Dedifferentiated amniotic fluid mesenchymal stem cell (primary cell): ENCODE measurements at regions not wholly inside any gene's neighbourhood (a gene's known extent, or its start where the extent isn't known, plus 50 kb on each side); places are given as distances from the start of the nearest gene placed in this dataset.
"Not testable (repeated sequence)": the region's sequence is repeated elsewhere in the genome, so short reads cannot be mapped to it uniquely, and the experiment has no call there.

Source experiments
- DNase-seq: peaks from one replicate; pipeline ENCODE4 v3.0.0-alpha.2; 2016; ENCODE audit errors: extremely low spot score

DNA sequence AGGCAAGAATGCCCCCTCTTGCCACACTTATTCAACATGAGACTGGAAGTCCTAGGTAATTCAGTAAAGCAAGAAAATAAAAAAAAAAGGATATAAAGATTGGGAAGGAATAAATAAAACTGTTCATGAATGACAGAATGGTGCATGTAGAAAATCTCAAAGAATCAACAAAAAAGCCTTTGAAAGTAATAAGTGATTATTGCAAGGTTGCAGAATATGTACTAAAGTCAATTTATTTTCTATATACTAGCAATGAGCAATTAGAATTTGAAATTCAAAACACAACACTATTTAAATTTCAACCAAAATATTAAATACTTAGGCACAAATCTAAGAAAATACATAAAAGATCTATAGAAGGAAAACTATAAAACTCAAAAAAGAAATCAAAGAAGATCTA lies 58.6 kb downstream of the MAGEA10 start:
- DNase-seq: no peak

DNA sequence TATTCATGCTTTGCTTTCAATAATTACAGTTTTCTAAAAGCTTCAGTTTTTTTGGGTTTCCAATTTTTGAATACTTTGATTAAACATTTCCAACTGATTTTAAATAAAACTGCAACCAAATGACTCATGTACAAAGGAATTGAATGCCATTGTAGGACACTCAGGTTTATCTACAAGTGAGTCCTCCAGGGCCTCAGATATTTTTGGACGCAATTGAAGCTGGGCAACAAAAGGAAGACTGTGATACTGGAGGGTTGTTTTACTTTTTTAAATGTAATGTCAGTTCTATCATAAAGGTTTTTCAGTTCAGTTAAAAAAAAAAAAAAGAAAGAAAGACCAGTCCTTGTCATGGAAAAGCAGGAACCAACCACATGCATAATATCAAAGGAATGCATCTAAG lies 64.2 kb downstream of the MAGEA10 start:
- no peak for DNase-seq

DNA sequence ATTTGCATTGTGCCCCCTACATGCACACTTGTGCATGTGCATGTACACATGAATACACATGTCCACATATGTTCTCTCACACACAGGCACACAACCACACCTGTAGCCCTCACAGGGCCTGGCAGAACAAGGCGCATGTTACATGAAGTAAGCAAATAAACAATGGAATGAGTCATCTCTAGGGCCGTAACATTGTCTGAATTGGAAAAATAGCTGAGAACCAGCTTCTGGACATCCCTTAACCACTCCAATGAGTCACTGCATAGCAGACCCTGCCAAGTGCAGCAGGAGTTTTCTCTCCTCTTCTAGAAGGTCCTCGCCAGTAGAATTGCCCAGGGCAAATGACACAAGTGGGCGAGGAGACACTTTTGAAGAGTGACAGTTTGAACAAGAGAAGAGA lies 66.1 kb downstream of the MAGEA10 start:
- DNase-seq: peak; percentile 67

DNA sequence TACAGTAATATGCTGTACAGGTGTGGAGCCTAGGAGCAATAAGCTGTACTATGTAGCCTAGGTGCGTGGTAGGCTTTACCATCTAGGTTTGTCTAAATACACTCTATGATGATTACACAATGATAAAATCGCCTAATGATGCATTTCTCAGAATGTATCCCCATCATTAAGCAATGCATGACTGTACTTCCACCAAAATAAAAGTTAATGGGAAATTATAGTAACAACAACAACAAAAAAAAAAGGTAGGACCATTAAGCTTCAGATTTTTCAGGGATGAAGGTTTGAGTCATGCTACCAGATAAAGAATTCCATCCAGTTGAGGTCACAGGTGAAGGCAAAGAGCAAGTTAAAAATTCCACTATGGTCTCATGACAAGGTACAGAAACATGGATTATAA lies 68.2 kb downstream of the MAGEA10 start:
- no peak for DNase-seq

DNA sequence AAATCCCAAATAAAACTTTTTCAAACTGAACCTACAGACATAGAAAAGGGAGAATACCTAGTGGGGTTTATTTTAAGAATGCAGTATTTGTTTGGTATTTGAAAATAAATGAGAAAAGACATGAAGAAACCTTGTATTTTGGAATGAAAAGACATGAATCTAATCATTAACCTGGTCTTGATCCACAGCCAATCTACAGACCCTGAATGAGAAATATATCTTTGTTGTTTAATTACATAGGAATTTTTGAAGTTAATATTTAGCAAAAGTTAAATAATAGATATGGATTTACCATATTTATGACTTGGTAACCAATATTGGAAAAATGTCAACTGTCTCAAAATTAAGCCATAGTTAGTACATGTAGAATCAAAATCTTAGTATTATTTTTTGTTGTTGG lies 76.8 kb downstream of the MAGEA10 start:
- no peak for DNase-seq

DNA sequence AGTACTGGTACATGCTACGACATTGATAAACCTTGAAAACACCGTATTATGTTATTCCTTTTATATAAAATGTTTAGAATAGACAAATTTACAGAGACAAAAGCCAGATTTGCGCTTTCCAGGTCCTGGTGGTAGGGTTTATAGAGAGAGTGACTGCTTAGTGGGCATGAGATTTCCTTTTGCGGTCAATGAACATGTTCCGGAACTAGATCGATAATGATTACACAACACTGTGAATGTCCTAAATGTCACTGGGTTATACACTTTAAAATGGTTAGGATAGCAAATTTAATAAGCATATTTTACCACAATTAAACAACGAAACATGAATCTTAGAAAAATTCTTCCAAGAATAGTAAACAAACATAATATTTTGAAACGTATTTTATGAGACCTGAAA lies 77.3 kb downstream of the MAGEA10 start:
- no peak for DNase-seq

DNA sequence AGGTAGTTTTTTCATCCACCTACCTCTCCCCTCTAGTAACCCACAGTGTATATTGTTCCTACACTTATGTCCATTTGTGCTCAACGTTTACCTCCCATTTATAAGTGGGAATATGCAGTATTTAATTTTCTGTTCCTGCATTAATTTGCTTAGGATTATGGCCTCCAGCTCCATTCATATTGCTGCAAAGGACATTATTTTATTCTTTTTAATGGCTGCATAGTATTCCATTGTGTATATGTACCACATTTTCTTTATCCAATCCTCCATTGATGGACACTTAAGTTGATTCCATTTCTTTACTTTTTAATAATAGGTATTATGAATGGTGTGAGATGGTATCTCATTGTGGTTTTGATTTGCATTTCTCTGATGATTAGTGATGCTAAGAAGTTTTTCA lies 76.1 kb upstream of the GABRE start:
- not testable (repeated sequence) for DNase-seq

DNA sequence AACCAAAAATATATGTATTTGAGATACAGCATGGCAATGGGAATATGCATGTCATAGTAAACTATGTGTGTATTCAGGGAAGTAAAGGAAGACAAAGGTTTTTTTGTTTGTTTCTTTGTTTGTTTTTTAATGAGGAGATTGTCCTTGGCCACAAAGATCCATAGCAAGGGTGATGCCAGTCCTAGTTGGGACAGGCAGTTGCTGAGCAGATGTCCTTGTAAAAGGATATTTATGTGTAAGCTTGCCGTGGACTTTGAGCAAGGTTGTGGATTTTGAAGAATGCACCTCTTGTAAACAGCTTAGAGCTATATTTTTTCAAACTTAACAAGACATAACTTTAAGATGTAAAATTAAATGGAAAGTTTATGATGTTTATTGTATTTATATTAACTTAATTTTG lies 69.9 kb upstream of the GABRE start:
- DNase-seq: no peak

DNA sequence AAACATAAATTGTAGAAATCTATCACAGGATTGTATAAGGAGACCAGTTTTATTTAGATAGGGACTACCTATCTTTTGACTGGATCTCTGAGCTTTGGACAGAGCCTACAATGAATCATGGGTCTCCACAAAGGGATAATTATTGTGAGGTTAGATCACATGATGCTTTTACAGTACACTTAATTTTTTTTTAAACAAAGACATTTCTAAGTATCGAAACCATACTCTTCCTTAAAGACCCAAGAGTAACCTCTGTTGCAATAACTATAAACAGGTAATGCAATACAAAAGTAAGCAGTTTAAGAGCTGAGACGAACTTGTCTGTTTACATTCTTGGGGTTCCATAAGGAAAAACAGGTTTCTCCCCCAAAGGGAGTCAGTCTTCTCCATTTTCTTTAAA lies 64.3 kb upstream of the GABRE start:
- no peak for DNase-seq

DNA sequence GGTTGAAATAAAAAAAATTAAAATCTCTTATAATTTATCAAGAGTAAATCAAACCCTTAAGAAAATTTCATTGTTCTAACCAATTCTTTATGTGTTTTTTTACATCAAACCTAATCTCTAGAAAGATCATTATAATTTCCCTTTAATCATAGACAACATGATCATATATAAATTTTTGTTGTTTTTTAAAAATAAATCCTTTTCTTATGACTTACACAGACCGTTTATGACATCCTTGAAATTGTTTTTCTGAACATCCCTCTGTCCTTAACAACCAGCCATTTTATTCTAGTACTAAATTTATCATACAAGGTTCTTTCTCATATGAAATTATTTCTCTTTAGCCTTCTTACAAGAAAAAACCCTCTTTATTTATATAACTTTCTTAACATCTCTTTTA lies 62.7 kb upstream of the GABRE start:
- DNase-seq: no peak

DNA sequence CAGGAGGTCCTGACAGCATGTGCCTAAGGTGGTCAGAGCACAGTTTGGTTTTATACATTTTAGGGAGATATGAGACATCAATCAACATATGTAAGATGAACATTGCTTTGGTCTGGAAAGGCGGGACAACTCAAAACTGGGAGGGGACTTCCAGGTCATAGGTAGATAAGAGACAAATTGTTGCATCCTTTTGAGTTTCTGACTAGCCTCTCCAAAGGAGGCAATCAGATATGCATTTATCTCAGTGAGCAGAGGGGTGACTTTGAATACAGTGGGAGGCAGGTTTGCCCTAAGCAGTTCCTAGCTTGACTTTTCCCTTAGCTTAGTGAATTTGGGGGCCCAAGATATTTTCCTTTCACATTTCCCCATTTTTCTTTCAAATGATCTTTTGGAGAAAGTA lies 56.9 kb upstream of the GABRE start:
- DNase-seq: not testable (repeated sequence)

DNA sequence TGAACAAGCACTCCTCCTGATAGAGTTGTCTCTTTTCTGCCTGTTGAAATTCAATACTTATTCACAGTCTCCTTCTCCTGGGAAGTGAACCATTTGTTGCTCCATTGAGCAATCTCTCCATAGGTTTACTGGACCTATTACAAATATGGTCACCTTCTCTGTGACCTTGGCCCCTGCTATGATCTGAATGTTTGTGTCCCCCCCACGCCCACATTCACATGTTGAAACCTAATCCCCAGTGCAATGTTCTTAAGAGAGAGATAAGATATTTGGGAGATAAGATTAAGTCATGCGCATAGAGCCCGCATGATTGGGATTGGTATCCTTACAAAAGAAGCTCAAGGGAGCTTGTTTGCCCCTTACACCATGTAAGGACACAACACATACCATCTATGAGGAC lies 54.1 kb upstream of the GABRE start:
- DNase-seq: no peak

DNA sequence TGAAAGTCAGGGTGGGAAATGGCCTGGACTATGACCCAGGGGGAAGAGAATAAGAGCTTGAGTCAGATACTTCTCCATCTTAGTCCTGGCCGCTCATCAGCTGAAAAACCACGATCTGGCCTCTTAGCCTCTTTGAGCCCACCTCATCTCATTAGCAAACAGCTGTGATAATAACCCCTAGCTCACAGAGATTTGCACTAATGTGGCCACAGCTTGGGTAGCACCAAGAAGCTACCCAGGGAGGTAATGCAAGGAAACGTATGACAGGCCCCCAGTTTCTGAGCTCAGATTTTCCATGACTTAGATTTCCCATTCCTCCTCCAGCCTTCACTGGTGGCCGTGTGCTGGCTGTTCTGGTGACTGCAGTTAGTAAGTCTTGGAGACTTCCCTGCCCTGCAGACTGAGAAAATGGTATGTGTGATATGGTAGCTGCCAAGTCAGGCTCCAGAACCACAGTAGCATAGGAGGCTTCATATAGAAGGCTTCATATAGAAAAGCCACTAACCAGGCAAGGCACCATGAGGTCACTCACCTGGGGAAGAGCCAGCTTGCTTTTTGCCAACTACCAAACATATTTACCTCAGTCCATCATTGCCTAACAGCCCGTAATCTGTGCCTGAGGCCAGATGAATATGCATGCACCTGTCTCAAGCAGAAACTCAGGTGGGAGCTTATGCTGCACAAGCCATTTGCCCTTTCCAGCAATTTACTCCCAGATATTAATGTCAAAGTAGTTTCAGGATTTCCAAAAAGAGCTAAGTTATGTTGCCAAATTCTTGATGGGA lies 51.4 kb upstream of the GABRE start:
- no peak for DNase-seq

DNA sequence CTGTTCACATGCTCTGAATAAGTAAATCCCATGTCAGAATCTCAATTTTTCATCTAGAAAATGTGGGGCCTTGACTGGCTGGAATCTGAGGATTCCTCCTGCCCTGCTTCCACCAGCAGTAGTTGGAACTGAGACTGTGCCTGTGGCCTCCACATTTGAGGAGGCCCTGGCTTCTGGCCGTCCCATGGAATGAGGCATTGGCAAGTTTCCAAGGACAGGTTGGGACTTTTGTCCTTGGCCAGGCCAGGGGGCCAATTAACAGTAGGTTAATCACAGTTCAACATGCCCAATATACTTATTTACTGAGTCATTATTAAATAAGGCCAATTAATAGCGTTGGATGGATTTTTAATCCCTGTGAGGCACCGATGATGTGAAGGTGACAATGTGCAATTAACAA lies 50.2 kb upstream of the GABRE start:
- no peak for DNase-seq
